ENCODE measurements at regions not wholly inside any gene's neighbourhood (a gene's known extent, or its start where the extent isn't known, plus 50 kb on each side); places are given as distances from the start of the nearest gene placed in this dataset.
"Not testable (repeated sequence)": the region's sequence is repeated elsewhere in the genome, so short reads cannot be mapped to it uniquely, and the experiment has no call there.

- no peak for DNase-seq
Measured at GRCh38 chr10:30730306-30730705, 100.8 kb upstream of the LYZL2 start.

GRCh38 chr10:30728766-30729165, 99.2 kb upstream of the LYZL2 start:
- no peak for DNase-seq

- no peak for DNase-seq
Measured at GRCh38 chr10:30728127-30728526, 98.6 kb upstream of the LYZL2 start.

- DNase-seq = no peak
Measured at GRCh38 chr10:30727524-30727923, 98.0 kb upstream of the LYZL2 start.

- peak; percentile 16 for DNase-seq
Measured at GRCh38 chr10:30726783-30727414, 97.3 kb upstream of the LYZL2 start.

GRCh38 chr10:30725661-30726060, 96.1 kb upstream of the LYZL2 start:
- no peak for DNase-seq

GRCh38 chr10:30724296-30724695, 94.7 kb upstream of the LYZL2 start:
- DNase-seq = no peak

GRCh38 chr10:30722956-30723620, 93.5 kb upstream of the LYZL2 start:
- DNase-seq = no peak

- no peak for DNase-seq
Measured at GRCh38 chr10:30719832-30720231, 90.3 kb upstream of the LYZL2 start.

- DNase-seq = no peak
Measured at GRCh38 chr10:30709700-30710358, 80.3 kb upstream of the LYZL2 start.

GRCh38 chr10:30709229-30709628, 79.7 kb upstream of the LYZL2 start:
- no peak for DNase-seq

GRCh38 chr10:30708234-30708633, 78.7 kb upstream of the LYZL2 start:
- no peak for DNase-seq

GRCh38 chr10:30706189-30706588, 76.6 kb upstream of the LYZL2 start:
- DNase-seq = not testable (repeated sequence)

- DNase-seq = no peak
Measured at GRCh38 chr10:30705625-30706149, 76.1 kb upstream of the LYZL2 start.

GRCh38 chr10:30705101-30705624, 75.6 kb upstream of the LYZL2 start:
- DNase-seq = peak; percentile 23

- not testable (repeated sequence) for DNase-seq
Measured at GRCh38 chr10:30704601-30705100, 75.1 kb upstream of the LYZL2 start.

GRCh38 chr10:30704026-30704600, 74.6 kb upstream of the LYZL2 start:
- DNase-seq = no peak

- not testable (repeated sequence) for DNase-seq
Measured at GRCh38 chr10:30703446-30703845, 73.9 kb upstream of the LYZL2 start.

- DNase-seq = no peak
Measured at GRCh38 chr10:30702860-30703259, 73.3 kb upstream of the LYZL2 start.

- DNase-seq = no peak
Measured at GRCh38 chr10:30701451-30702173, 72.1 kb upstream of the LYZL2 start.

GRCh38 chr10:30697806-30698205, 68.3 kb upstream of the LYZL2 start:
- DNase-seq = no peak

- not testable (repeated sequence) for DNase-seq
Measured at GRCh38 chr10:30697221-30697620, 67.7 kb upstream of the LYZL2 start.

All from NCI-H2081 treated with DMSO at 0.1 percent for 48 hours (cell line).